Nucleus accumbens (tissue), 56 donors: ENCODE measurements at regions not wholly inside any gene's neighbourhood (a gene's known extent, or its start where the extent isn't known, plus 50 kb on each side); places are given as distances from the start of the nearest gene placed in this dataset.

ENCODE experiments used
- DNase-seq, 56 donors: peaks; one replicate each; lab custom pipeline; 2025; lab: John Stamatoyannopoulos, UW

DNA sequence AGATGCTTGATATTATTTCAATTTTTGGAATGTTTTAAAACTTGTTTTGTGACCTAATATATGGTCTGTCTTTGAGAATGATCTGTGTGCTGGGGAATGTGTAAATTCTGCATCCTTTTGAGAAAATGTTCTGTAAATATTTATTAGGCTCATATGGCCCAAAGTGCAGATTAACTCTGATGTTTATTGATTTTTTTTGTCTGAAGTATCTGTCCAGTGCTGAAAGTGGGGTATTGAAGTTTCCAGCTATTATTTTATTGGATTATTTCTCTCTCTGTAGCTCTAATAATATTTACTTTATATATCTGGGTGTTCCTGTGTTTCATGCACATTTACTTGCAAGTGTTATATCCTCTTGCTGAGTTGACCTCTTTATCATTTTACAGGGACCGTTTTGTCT lies 1397.2 kb downstream of the PLA2G4A start:
- no peak for DNase-seq

GRCh38 chr1:188228623-188229022 lies 1399.9 kb downstream of the PLA2G4A start:
- DNase-seq = no peak

DNA sequence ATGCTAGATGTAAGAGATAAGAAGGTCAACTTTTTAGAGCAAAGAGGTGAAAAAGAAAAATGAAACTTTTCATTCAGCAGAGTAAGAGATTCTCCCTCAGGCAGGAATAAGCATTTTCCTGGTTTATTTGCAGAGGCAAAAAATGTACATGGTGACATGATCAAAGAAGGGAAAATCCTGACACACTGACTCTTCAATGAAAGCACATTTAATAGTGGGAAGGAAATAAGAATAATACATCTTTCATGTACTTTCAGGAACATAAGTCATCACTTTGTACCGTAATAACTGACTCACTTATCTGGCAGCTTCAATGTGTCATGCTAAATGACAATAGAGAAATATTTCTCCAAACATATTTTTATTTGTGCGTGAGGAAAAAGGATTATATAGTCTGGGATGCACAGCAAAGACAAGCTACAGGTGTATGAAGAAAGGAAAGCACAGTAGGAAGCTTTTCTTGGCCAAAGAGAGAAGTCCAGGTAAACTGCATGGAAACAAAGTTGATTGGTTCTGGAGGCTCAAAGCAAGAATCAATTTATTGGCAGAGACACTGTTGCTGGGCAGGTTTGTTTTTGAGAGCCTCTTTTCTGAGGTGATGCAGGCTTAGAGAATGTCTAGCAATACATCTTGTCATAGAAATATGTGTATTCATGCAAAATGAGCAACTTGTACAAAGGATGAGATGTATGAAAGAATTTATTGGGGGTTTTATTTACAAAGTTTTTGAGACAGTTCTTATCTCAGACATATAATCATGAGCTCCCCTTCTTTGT lies 1409.0 kb downstream of the PLA2G4A start:
- DNase-seq = no peak

- no peak for DNase-seq
Measured at GRCh38 chr1:188240772-188241406, 1412.1 kb downstream of the PLA2G4A start.

GRCh38 chr1:188241629-188242028 lies 1412.9 kb downstream of the PLA2G4A start:
- no peak for DNase-seq

- no peak for DNase-seq
Measured at GRCh38 chr1:188243456-188243855, 1414.7 kb downstream of the PLA2G4A start.

GRCh38 chr1:188244681-188245080 lies 1415.9 kb downstream of the PLA2G4A start:
- no peak for DNase-seq

- DNase-seq = no peak
Measured at GRCh38 chr1:188247255-188247654, 1418.5 kb downstream of the PLA2G4A start.

DNA sequence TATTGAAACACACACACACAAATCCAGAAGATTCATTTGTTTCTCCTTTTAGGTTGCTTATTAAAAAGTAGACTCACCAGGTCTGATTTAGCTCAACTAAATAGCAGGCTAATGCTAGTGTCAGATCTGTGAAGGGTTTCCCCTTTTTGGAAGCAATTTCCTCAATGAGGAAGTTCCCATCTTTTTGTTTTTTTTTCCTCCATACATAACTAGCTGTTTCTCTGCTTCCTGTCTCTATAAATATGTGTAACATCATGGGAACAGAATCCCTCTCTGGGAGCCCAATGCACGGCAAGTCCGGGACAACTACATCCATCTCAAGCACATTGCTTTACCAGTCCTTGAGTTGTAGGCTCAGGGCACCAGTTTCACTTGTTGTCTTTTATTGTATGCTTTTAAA lies 1421.1 kb downstream of the PLA2G4A start:
- no peak for DNase-seq

GRCh38 chr1:188251036-188251435 lies 1422.3 kb downstream of the PLA2G4A start:
- DNase-seq = no peak

DNA sequence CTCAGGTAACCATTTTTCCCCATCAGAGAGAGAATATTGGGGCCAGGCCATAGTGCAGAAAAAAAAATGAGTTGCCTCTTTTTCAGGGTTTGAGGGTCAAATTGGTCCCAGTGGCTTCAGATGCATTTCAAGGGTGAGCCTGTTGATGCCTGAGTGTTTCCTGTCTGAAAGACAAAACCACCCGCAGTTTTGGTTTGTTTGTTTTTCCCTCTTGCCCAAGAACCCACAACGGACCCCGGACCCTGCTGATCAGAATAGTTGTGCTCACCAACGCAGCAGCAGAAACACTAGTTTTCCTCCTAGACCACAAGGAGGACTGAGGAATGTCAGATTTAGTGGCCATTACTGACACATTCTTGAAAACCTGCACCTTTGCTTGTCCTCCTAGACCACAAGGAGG lies 1433.1 kb downstream of the PLA2G4A start:
- DNase-seq = no peak

DNA sequence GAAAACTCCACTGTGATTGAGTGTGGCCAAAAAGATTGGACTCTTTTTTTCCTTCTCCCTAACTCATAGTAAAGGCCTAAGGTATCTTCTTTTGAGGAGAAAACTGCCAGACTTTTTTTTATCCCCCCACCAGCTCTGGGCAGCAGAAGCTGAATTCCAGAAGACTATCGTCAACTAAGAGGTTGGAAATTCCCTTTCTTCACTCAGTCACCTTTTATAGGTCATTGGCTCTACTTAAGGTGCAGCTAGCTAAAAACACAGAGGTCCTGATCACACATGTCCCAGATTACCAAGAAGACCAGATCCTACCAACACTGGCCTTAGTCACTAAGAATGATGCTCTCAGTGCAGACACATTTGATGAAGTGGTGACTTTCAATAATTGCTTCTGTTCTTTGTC lies 1441.2 kb downstream of the PLA2G4A start:
- DNase-seq = no peak

DNA sequence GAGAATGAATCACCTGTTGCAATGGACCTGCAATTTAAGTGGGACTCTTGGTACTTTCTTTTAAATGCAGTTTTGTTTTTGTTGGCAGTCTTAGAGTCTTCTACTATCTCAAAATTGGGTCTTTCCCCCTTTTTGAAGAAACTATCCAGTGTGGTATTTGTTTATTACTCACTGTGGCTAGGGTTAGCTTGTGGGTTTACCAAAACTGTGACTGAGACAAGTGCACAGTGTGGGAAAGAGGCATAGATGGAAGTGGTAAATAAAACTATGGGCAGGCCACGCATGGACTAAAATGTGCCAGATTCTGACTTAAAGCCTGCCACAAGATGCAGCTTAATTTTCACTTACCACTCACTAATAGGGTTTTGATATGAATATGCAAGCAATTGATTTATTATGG lies 1441.7 kb downstream of the PLA2G4A start:
- no peak for DNase-seq

DNA sequence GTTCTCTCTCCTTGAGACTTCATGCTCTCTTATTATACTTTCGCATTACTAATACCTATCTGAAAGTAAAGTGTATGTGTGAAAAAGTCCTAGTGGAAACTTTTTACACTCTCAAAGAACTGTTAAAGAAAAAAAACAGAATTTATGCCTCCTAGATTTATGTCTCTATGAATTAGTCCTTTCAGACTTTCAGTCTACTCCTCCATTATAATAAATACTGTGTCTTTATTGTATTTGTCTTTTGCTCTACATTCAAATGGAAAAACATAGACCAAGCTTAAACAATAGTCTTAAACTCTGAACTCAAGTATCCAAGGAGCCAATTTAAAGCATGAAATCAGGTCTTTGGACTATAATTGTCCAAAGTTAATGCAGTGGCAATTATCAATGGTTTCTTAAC lies 1449.0 kb downstream of the PLA2G4A start:
- no peak for DNase-seq

- DNase-seq = no peak
Measured at GRCh38 chr1:188281921-188282320, 1453.2 kb downstream of the PLA2G4A start.

GRCh38 chr1:188295157-188295556 lies 1466.4 kb downstream of the PLA2G4A start:
- DNase-seq = no peak

DNA sequence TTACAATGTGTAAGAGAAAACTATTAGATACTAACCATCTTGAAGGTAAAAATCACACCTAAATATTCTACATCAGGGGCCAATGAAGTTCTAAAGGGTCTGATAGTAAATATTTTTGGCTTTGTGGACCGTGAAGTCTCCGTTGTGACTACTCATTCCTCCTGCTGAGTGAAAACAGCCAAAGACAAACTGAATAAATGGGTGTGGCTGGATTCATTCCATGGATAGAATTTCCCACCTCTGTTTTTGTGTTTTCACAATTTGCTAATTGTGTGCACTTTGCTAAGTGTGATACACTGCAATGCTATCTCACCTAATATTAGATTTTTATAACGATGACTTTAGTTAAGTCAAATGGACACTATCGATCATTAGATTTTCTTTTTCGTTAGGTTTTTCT lies 1474.0 kb downstream of the PLA2G4A start:
- no peak for DNase-seq

DNA sequence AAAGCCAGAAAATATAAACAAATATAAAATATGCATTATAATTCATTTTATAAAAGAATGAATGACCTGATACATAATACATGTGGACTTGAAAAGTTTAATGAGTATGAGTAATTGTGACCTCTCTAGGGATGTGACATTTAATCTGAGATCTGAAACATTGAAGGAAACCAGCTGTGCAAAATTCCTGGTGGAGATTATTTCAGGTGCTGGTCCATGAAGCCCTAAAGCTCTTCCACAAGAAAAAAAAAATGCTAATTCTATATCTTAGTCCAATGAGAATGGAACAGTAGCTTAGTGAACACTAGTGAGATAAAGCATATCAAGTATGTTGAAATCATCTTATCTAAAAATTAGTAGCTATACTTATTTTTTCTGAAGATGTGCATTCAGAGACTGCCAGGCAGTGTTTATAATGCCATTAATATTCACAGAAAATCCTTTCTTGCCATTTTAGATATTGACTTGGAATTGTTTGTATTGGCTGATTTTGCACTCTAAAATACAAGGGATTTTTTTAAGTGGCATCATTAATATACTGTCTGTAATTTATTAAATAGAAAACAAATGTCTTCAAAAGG lies 1485.9 kb downstream of the PLA2G4A start:
- DNase-seq = no peak

DNA sequence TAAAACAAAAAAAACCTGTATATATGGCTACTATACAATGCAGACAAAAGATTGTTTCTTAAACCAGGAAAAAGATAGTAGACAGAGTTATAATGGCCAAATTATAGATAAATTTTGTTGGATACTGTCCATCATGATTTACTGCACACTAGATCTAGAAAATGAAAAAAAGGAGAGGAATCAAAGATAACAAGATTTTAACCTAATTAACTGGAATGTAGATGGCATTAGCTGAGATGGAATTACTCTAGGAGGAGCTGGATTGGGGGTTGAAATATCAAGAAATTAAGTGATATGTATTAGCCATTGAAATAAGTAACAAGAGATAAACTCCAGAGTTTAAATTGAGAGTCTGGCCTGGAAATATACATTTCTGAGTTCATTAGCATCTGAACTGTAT lies 1489.1 kb downstream of the PLA2G4A start:
- no peak for DNase-seq

DNA sequence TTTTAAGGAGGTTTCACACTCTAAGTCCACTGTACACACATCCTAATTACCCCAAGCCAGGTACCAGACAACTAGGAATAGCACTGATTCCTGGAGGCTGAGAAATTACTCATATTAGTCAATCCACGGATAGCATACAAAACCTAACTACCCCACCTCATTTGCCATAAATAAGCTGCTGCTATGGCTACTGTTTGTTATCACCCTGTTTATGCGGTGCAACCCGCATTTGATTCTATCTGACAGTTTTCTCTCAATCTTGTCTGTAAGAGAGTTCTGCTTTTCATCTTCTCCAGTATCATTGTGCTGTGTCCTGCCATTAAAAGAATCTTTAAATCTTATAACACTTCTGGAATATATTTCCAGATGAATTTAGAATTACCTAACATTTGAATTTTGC lies 1496.5 kb downstream of the PLA2G4A start:
- no peak for DNase-seq

DNA sequence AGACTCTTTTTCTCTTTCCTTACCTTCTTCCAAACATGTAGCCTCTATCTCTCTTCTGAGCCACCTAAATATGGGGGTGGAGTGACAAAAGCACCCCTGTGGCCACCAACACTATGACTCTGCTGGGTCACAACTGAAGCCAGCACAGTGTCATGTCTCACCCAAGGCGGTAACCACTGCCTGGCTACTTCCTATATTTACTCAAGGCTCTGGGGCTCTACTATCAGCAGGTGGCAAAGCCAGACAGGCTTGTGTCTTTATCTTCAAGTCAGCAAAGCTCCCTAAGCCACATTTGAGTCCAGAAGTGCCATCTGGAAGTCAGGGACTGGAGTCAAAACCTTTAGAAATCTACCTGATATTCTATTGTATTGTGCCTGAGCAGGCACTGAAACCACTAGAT lies 1515.2 kb downstream of the PLA2G4A start:
- DNase-seq = no peak

DNA sequence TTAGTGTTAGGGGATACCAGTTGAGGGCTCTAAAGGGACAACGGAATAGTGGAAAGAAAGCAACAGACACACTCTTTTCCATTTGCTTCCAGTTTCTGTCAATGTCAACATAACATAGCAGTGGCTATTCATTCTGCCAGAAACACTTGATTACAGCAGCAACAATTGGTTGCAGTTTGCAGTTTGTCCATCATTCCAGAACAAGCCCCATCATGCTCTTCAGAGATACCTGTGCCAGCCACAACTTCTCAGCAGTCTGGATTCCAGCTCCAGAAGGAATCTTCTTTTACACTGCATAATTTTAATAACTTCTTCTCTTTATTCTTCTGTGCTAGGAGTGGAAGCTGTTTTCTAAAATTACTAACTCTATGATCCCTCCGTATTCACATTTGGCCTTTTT lies 1521.4 kb downstream of the PLA2G4A start:
- DNase-seq = no peak
